GM12878 (cell line): ENCODE measurements at regions not wholly inside any gene's neighbourhood (a gene's known extent, or its start where the extent isn't known, plus 50 kb on each side); places are given as distances from the start of the nearest gene placed in this dataset.

Experiments
- ATAC-seq: fragments of 200-7000 bp; cut with Tn5 transposase; 3 replicates; pipeline ENCODE4 v1.9.1; 2020; ENCODE audit warnings: mild to moderate bottlenecking, moderate library complexity
- BruUV-seq: library from RNA; stranded (reverse); fragments of 400-500 nt; replicated peaks from 2 replicates; lab custom pipeline; 2021; lab: Mats Ljungman, UMichigan
- CTCF ChIA-PET: fragments of 300-600 bp; sonication (Branson Sonifier 250); formaldehyde crosslinking; extraction: SDS; loops from one replicate; lab custom pipeline; 2021; ENCODE audit warnings: inconsistent platforms; lab: Yijun Ruan, JAX
- POLR2A ChIA-PET: fragments of 350-600 bp; formaldehyde crosslinking; extraction: SDS; loops from one replicate; lab custom pipeline; 2021; ENCODE audit warnings: inconsistent platforms; lab: Charles Lee
- RAD21 ChIA-PET: fragments of 300-600 bp; sonication (Branson Sonifier 250); formaldehyde crosslinking; loops from one replicate; lab custom pipeline; 2023; ENCODE audit warnings: antibody characterized with exemption; ENCODE audit not compliant: unreplicated experiment; lab: Charles Lee
- SMC1A ChIA-PET: fragments of 300-600 bp; sonication (Branson Sonifier 250); formaldehyde crosslinking; loops from one replicate; lab custom pipeline; 2023; ENCODE audit not compliant: unreplicated experiment, uncharacterized antibody; lab: Charles Lee
- DNase-seq: peaks from one replicate; pipeline ENCODE4 v3.0.0-alpha.2; 2011; ENCODE audit warnings: low read depth, low spot score
- FAIRE-seq: peaks from 3 replicates; lab custom pipeline; 2011; peaks lifted over from hg19 to GRCh38; lab: Jason Lieb, UNC
- H2AFZ ChIP-seq: 2 replicates; pipeline ENCODE4 v1.6.0; 2011; ENCODE audit warnings: low read depth, low read length, control low read depth; ENCODE audit not compliant: control insufficient read depth
- H3K27ac ChIP-seq: 2 replicates; pipeline ENCODE4 v1.5.1; 2011; ENCODE audit warnings: control low read depth; ENCODE audit not compliant: control insufficient read depth, insufficient read depth
- H3K27me3 ChIP-seq, 2 experiments: replicated peaks in 1 of 2; 2 replicates each; pipeline versions ENCODE4 v1.6.0 to v1.6.1; 2011; ENCODE audit warnings: low read length in 1 of 2; ENCODE audit not compliant: control insufficient read depth in 2 of 2, insufficient read depth in 2 of 2
- H3K36me3 ChIP-seq, 2 experiments: 2 replicates each; pipeline ENCODE4 v1.5.1; 2011; ENCODE audit warnings: low read length in 1 of 2; ENCODE audit not compliant: control insufficient read depth in 2 of 2, insufficient read depth in 2 of 2
- H3K4me1 ChIP-seq: 2 replicates; pipeline ENCODE4 v1.6.1; 2011; ENCODE audit warnings: mild to moderate bottlenecking, low read length, moderate library complexity, mixed read lengths; ENCODE audit not compliant: control insufficient read depth, insufficient read depth
- H3K4me2 ChIP-seq: 2 replicates; pipeline ENCODE4 v1.6.0; 2011; ENCODE audit warnings: control low read depth; ENCODE audit not compliant: control insufficient read depth, insufficient read depth
- H3K4me3 ChIP-seq: fragments of 200-600 bp; sonication (generic); 2 replicates; pipeline ENCODE4 v1.5.1; 2016
- H3K79me2 ChIP-seq: 2 replicates; pipeline ENCODE4 v1.6.0; 2011; ENCODE audit warnings: low read length; ENCODE audit not compliant: control insufficient read depth, insufficient read depth
- H3K9ac ChIP-seq: 2 replicates; pipeline ENCODE4 v1.8.0; 2011; ENCODE audit warnings: low read length, control low read depth, mixed read lengths; ENCODE audit not compliant: control insufficient read depth, insufficient read depth
- H3K9me3 ChIP-seq: replicated peaks from 3 replicates; pipeline ENCODE4 v1.5.1; 2011; ENCODE audit warnings: mild to moderate bottlenecking, low read length; ENCODE audit not compliant: control insufficient read depth, insufficient read depth
- H4K20me1 ChIP-seq: 2 replicates; pipeline ENCODE4 v1.6.0; 2011; ENCODE audit not compliant: control insufficient read depth, insufficient read depth
- IKZF1 ChIP-seq: fragments of 450-650 bp; conservative IDR thresholded peaks from 2 replicates; pipeline ENCODE4 v1.6.1; 2017; ENCODE audit warnings: antibody characterized with exemption, mild to moderate bottlenecking
- IRF4 ChIP-seq: IDR thresholded peaks from 2 replicates; pipeline ENCODE4 v1.6.1; 2011; ENCODE audit warnings: low read depth, low read length
- LARP7 ChIP-seq: fragments of 450-650 bp; IDR thresholded peaks from 2 replicates; pipeline ENCODE4 v1.6.1; 2017; ENCODE audit warnings: mild to moderate bottlenecking
- MAX ChIP-seq: IDR thresholded peaks from 2 replicates; pipeline ENCODE4 v1.6.1; 2012; ENCODE audit warnings: low read depth, low read length, improper control_type of control experiment
- MEF2A ChIP-seq: IDR thresholded peaks from 2 replicates; pipeline ENCODE4 v1.6.1; 2011; ENCODE audit warnings: low read depth, mild to moderate bottlenecking, low read length, moderate library complexity; ENCODE audit not compliant: insufficient read depth
- MTA3 ChIP-seq: IDR thresholded peaks from 2 replicates; pipeline ENCODE4 v1.6.1; 2012; ENCODE audit warnings: low read length, inconsistent platforms, borderline replicate concordance
- NFYA ChIP-seq: IDR thresholded peaks from 2 replicates; pipeline ENCODE4 v1.6.1; 2011; ENCODE audit warnings: low read depth, mild to moderate bottlenecking, low read length, improper control_type of control experiment, borderline replicate concordance
- NKRF ChIP-seq: fragments of 450-650 bp; conservative IDR thresholded peaks from 2 replicates; pipeline ENCODE4 v1.6.1; 2017; ENCODE audit warnings: mild to moderate bottlenecking, moderate library complexity
- PKNOX1 ChIP-seq: fragments of 450-650 bp; IDR thresholded peaks from 2 replicates; pipeline ENCODE4 v1.6.1; 2016; ENCODE audit warnings: mild to moderate bottlenecking
- PML ChIP-seq: IDR thresholded peaks from 2 replicates; pipeline ENCODE4 v1.6.1; 2012; ENCODE audit warnings: low read length, inconsistent platforms
- POU2F2 ChIP-seq: IDR thresholded peaks from 3 replicates; pipeline ENCODE4 v1.6.1; 2011; ENCODE audit warnings: low read depth, mild to moderate bottlenecking, low read length, borderline replicate concordance
- SMC3 ChIP-seq: IDR thresholded peaks from 2 replicates; pipeline ENCODE4 v1.6.1; 2011; ENCODE audit warnings: low read length, improper control_type of control experiment, borderline replicate concordance
- STAT3 ChIP-seq: IDR thresholded peaks from 2 replicates; pipeline ENCODE4 v1.6.1; 2011; ENCODE audit warnings: low read depth, low read length, improper control_type of control experiment
- SUPT20H ChIP-seq: IDR thresholded peaks from 2 replicates; pipeline ENCODE4 v1.6.1; 2011; ENCODE audit warnings: low read depth, mild to moderate bottlenecking, low read length, moderate library complexity, borderline replicate concordance; ENCODE audit not compliant: control insufficient read depth
- ZBTB4 ChIP-seq: fragments of 450-650 bp; formaldehyde crosslinking; IDR thresholded peaks from 2 replicates; pipeline ENCODE4 v1.4.0; 2022; ENCODE audit warnings: mild to moderate bottlenecking, moderate library complexity
- ZNF274 ChIP-seq: IDR thresholded peaks from one replicate; pipeline ENCODE4 v1.8.0; 2011; ENCODE audit not compliant: insufficient read length, insufficient read depth
- WGBS: methylation state at CpG from one replicate; pipeline ENCODE4 v1.1.6; 2016; ENCODE audit warnings: low lambda C conversion rate; ENCODE audit not compliant: insufficient replicate concordance, insufficient coverage; ENCODE audit errors: missing lambda C conversion rate; 5-methylcytosine and 5-hydroxymethylcytosine counted together
- in situ Hi-C: fragments of 300-500 bp; cut with MboI; formaldehyde crosslinking; loops from 9 replicates; pipeline ENCODE4 v1.14.3; 2018; ENCODE audit warnings: mixed read lengths
- intact Hi-C: fragments of 100-400 bp; cut with micrococcal nuclease; formaldehyde crosslinking; loops from one replicate; pipeline ENCODE4 v1.14.2; 2022; ENCODE audit not compliant: unreplicated experiment

GRCh38 chr3:140834266-140835037 is 107.2 kb upstream of the SLC25A36 start:
- Histone ChIP-seq H3K9me3 (no peaks in the 10 kb centered on the region), H3K79me2 (no peaks in the 10 kb centered on the region)
- no TSS peak for BruUV-seq
- SMC1A ChIA-PET, result interaction anchor here (1.1 to 2.6 kb wide), 2 partner anchors 8 to 18 kb away, joined by 3 to 13 read pairs; no protein-coding TSS in a partner anchor
- RAD21 ChIA-PET, result no interaction called here
- CTCF ChIA-PET, result no interaction called here
- TF ChIP-seq MTA3 (no peak), PML (no peak), LARP7 (no peak), STAT3 (no peak), NFYA (no peak), ZBTB4 (CRISPR knock-in tag) (no peak), IKZF1 (no peak), SUPT20H (no peak), NKRF (no peak), POU2F2 (no peak), MEF2A (no peak), IRF4 (no peak), PKNOX1 (no peak), MAX (no peak), SMC3 (no peak), ZNF274 (no peak)
- TF ChIP-seq, all 136 proteins: peak for 0
- Histone ChIP-seq H3K27me3 (no peaks in the 10 kb centered on the region; a peak in 1 of 4 replicates), H3K4me3 (no peak overlapping the region), H3K36me3 (no peaks in the 10 kb centered on the region), H3K27ac (no peak overlapping the region), H4K20me1 (no peaks in the 10 kb centered on the region), H2AFZ (no peak overlapping the region), H3K4me2 (no peak overlapping the region), H3K9ac (no peak overlapping the region), H3K4me1 (no peaks in the 10 kb centered on the region)
- no peak for FAIRE-seq
- DNase-seq, result no peak
- intact Hi-C loops (no loop called here), in situ Hi-C loops (no loop called here)
- ATAC-seq, result no peak
- 23% methylated on average over 5 of the region's 5 CpGs for WGBS
- POLR2A ChIA-PET, result no interaction called here
